ENCODE measurements at regions not wholly inside any gene's neighbourhood (a gene's known extent, or its start where the extent isn't known, plus 50 kb on each side); places are given as distances from the start of the nearest gene placed in this dataset.
"Not testable (repeated sequence)": the region's sequence is repeated elsewhere in the genome, so short reads cannot be mapped to it uniquely, and the experiment has no call there.

- no peak for DNase-seq
These were observed 205.9 kb upstream of the VCX start for GRCh38 chrX:7637066-7637465.

GRCh38 chrX:7635604-7636003 is 207.4 kb upstream of the VCX start:
- no peak for DNase-seq

GRCh38 chrX:7620560-7620959 is 222.4 kb upstream of the VCX start:
- DNase-seq, result no peak

- DNase-seq, result no peak
These were observed 225.0 kb upstream of the VCX start for GRCh38 chrX:7617994-7618393.

GRCh38 chrX:7614616-7615015 is 228.4 kb upstream of the VCX start:
- no peak for DNase-seq

GRCh38 chrX:7608625-7609024 is 234.3 kb upstream of the VCX start:
- not testable (repeated sequence) for DNase-seq

GRCh38 chrX:7606039-7606652 is 236.8 kb upstream of the VCX start:
- no peak for DNase-seq

GRCh38 chrX:7603387-7603786 is 239.6 kb upstream of the VCX start:
- no peak for DNase-seq

GRCh38 chrX:7596822-7597221 is 246.1 kb upstream of the VCX start:
- no peak for DNase-seq

GRCh38 chrX:7593370-7593769 is 249.6 kb upstream of the VCX start:
- not testable (repeated sequence) for DNase-seq

GRCh38 chrX:7586126-7586525 is 256.8 kb upstream of the VCX start:
- DNase-seq, result peak; percentile 25

GRCh38 chrX:7582191-7582590 is 260.8 kb upstream of the VCX start:
- no peak for DNase-seq

GRCh38 chrX:7580127-7580526 is 262.8 kb upstream of the VCX start:
- no peak for DNase-seq

GRCh38 chrX:7574325-7574724 is 268.6 kb upstream of the VCX start:
- peak; percentile 11 for DNase-seq

GRCh38 chrX:7570432-7571029 is 272.4 kb upstream of the VCX start:
- DNase-seq, result no peak

- DNase-seq, result no peak
These were observed 274.4 kb upstream of the VCX start for GRCh38 chrX:7568597-7568996.

GRCh38 chrX:7568130-7568529 is 274.8 kb upstream of the VCX start:
- DNase-seq, result no peak

GRCh38 chrX:7552760-7553159 is 290.2 kb upstream of the VCX start:
- no peak for DNase-seq

GRCh38 chrX:7546551-7547080 is 296.4 kb upstream of the VCX start:
- DNase-seq, result no peak

GRCh38 chrX:7545564-7545963 is 297.4 kb upstream of the VCX start:
- no peak for DNase-seq

- DNase-seq, result no peak
These were observed 300.2 kb upstream of the VCX start for GRCh38 chrX:7542587-7543380.

GRCh38 chrX:7522860-7523259 is 320.1 kb upstream of the VCX start:
- no peak for DNase-seq

- DNase-seq, result peak; percentile 18
These were observed 327.1 kb upstream of the VCX start for GRCh38 chrX:7515681-7516413.
